ENCODE measurements at regions not wholly inside any gene's neighbourhood (a gene's known extent, or its start where the extent isn't known, plus 50 kb on each side); places are given as distances from the start of the nearest gene placed in this dataset.

DNA sequence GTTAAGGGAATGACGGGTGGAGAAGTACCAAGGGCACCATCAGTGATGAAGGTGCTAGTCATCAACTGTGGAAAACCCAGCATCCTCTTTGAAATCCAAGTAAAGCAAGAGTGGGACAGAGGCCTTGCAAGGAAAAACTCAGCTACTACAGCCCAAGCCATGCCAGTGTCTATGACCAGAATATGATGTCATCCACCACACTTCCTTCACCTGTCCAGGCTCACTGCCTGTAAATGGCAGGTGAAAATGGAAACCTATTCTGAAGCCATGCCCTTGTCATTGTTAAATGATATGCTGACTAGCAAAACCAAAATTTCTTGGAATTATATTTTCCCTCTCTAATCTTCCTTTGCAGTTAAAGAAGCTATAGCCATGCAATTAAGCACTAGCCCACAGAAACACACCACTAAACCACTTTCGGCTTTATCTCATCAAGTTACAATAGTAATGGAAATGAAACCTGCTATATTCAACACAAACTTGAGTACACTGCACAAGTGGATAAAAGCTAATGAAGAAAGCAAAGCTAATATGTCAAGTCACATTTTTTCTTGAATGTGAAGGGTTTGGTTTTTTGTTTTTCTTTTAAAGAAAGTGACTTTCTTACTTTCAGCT, 96.3 kb upstream of the RALGPS2 start:
- H3K36me3 Mint-ChIP-seq (ENCODE audit: low read depth): no peaks in the 10 kb centered on the region

More for the DNA sequence above, 96.3 kb upstream of the RALGPS2 start:
- Histone ChIP-seq H3K4me3 (no peak overlapping the region), H3K27me3 (ENCODE audit: insufficient read depth) (no peaks in the 10 kb centered on the region), H3K4me2 (no peak overlapping the region), H3K79me2 (replicated peaks; ENCODE audit: insufficient read depth) (no peaks in the 10 kb centered on the region), H3K9me2 (ENCODE audit: insufficient read depth) (no peaks in the 10 kb centered on the region), H3K4me1 (ENCODE audit: insufficient read depth) (0 out of 2 replicates have a peak, but pooled peaks cover 3% of the 10 kb centered on the region), H4K20me1 (replicated peaks; ENCODE audit: insufficient read depth) (no peaks in the 10 kb centered on the region), H3F3A (replicated peaks; ENCODE audit: low read depth) (no peaks in the 10 kb centered on the region), H3K27ac (ENCODE audit: low read depth) (no peak overlapping the region), H2AFZ (no peak overlapping the region), H3K36me3 (ENCODE audit: insufficient read depth) (no peaks in the 10 kb centered on the region)
- H3K27ac Mint-ChIP-seq: no peak overlapping the region
- no peak overlapping the region for H3K4me3 Mint-ChIP-seq
- peaks cover 14% of the 10 kb centered on the region for H3K4me1 Mint-ChIP-seq
- H3K9me3 Mint-ChIP-seq: no peaks in the 10 kb centered on the region
- H3K27me3 Mint-ChIP-seq (ENCODE audit: insufficient read depth, low read depth, poor library complexity): no peaks in the 10 kb centered on the region
- DNase-seq (ENCODE audit: low spot score) (no peak), ATAC-seq (no peak)
- no peak for TF ChIP-seq ZNF114 (CRISPR knock-in tag; IDR thresholded peaks at IDR 0.05)
- no peak for TF ChIP-seq EZH2 (IDR thresholded peaks at IDR 0.05; ENCODE audit: low read depth, unreplicated experiment)
- TF ChIP-seq EZH2phosphoT487 (IDR thresholded peaks at IDR 0.05; ENCODE audit: unreplicated experiment): no peak
- no peak for TF ChIP-seq NANOG (IDR thresholded peaks at IDR 0.05; ENCODE audit: borderline replicate concordance)
- TF ChIP-seq JUNB (IDR thresholded peaks at IDR 0.05; ENCODE audit: unreplicated experiment): no peak
- no peak for TF ChIP-seq ZNF331 (CRISPR knock-in tag; IDR thresholded peaks at IDR 0.05; ENCODE audit: low read depth)
- TF ChIP-seq, protein P1, sequence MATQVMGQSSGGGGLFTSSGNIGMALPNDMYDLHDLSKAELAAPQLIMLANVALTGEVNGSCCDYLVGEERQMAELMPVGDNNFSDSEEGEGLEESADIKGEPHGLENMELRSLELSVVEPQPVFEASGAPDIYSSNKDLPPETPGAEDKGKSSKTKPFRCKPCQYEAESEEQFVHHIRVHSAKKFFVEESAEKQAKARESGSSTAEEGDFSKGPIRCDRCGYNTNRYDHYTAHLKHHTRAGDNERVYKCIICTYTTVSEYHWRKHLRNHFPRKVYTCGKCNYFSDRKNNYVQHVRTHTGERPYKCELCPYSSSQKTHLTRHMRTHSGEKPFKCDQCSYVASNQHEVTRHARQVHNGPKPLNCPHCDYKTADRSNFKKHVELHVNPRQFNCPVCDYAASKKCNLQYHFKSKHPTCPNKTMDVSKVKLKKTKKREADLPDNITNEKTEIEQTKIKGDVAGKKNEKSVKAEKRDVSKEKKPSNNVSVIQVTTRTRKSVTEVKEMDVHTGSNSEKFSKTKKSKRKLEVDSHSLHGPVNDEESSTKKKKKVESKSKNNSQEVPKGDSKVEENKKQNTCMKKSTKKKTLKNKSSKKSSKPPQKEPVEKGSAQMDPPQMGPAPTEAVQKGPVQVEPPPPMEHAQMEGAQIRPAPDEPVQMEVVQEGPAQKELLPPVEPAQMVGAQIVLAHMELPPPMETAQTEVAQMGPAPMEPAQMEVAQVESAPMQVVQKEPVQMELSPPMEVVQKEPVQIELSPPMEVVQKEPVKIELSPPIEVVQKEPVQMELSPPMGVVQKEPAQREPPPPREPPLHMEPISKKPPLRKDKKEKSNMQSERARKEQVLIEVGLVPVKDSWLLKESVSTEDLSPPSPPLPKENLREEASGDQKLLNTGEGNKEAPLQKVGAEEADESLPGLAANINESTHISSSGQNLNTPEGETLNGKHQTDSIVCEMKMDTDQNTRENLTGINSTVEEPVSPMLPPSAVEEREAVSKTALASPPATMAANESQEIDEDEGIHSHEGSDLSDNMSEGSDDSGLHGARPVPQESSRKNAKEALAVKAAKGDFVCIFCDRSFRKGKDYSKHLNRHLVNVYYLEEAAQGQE (IDR thresholded peaks at IDR 0.05; ENCODE audit: unreplicated experiment): no peak
- TF ChIP-seq, protein P2, sequence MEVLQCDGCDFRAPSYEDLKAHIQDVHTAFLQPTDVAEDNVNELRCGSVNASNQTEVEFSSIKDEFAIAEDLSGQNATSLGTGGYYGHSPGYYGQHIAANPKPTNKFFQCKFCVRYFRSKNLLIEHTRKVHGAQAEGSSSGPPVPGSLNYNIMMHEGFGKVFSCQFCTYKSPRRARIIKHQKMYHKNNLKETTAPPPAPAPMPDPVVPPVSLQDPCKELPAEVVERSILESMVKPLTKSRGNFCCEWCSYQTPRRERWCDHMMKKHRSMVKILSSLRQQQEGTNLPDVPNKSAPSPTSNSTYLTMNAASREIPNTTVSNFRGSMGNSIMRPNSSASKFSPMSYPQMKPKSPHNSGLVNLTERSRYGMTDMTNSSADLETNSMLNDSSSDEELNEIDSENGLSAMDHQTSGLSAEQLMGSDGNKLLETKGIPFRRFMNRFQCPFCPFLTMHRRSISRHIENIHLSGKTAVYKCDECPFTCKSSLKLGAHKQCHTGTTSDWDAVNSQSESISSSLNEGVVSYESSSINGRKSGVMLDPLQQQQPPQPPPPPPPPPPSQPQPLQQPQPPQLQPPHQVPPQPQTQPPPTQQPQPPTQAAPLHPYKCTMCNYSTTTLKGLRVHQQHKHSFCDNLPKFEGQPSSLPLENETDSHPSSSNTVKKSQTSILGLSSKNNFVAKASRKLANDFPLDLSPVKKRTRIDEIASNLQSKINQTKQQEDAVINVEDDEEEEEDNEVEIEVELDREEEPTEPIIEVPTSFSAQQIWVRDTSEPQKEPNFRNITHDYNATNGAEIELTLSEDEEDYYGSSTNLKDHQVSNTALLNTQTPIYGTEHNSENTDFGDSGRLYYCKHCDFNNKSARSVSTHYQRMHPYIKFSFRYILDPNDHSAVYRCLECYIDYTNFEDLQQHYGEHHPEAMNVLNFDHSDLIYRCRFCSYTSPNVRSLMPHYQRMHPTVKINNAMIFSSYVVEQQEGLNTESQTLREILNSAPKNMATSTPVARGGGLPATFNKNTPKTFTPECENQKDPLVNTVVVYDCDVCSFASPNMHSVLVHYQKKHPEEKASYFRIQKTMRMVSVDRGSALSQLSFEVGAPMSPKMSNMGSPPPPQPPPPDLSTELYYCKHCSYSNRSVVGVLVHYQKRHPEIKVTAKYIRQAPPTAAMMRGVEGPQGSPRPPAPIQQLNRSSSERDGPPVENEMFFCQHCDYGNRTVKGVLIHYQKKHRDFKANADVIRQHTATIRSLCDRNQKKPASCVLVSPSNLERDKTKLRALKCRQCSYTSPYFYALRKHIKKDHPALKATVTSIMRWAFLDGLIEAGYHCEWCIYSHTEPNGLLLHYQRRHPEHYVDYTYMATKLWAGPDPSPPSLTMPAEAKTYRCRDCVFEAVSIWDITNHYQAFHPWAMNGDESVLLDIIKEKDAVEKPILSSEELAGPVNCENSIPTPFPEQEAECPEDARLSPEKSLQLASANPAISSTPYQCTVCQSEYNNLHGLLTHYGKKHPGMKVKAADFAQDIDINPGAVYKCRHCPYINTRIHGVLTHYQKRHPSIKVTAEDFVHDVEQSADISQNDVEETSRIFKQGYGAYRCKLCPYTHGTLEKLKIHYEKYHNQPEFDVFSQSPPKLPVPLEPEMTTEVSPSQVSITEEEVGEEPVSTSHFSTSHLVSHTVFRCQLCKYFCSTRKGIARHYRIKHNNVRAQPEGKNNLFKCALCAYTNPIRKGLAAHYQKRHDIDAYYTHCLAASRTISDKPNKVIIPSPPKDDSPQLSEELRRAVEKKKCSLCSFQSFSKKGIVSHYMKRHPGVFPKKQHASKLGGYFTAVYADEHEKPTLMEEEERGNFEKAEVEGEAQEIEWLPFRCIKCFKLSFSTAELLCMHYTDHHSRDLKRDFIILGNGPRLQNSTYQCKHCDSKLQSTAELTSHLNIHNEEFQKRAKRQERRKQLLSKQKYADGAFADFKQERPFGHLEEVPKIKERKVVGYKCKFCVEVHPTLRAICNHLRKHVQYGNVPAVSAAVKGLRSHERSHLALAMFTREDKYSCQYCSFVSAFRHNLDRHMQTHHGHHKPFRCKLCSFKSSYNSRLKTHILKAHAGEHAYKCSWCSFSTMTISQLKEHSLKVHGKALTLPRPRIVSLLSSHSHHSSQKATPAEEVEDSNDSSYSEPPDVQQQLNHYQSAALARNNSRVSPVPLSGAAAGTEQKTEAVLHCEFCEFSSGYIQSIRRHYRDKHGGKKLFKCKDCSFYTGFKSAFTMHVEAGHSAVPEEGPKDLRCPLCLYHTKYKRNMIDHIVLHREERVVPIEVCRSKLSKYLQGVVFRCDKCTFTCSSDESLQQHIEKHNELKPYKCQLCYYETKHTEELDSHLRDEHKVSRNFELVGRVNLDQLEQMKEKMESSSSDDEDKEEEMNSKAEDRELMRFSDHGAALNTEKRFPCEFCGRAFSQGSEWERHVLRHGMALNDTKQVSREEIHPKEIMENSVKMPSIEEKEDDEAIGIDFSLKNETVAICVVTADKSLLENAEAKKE (CRISPR knock-in tag; IDR thresholded peaks at IDR 0.05): no peak
